ENCODE measurements at regions not wholly inside any gene's neighbourhood (a gene's known extent, or its start where the extent isn't known, plus 50 kb on each side); places are given as distances from the start of the nearest gene placed in this dataset.

DNA sequence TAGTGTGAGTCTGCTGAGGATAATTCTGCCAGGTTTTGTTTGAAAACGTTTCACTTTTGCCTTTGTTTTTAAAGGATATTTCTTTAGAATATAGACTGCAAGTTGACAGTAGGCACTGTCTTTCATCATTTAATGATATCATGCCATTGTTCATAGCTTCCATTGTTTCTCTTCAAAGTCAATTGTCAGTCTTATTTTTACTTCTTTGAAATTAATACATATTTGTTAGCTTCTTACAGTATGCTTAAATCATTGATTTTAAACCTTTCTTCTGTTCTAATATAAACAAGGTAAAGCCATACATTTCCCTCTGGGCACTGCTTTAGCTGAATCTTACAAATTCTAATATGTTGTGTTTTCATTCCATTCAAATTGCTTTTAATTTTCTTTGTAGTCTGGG is 62.3 kb upstream of the PARVA start:
- no peaks in the 10 kb centered on the region for H3K27me3 ChIP-seq
- no peak overlapping the region for H3K27ac ChIP-seq
- DNase-seq (ENCODE audit: low spot score) = no peak
- TF ChIP-seq EZH2 (IDR thresholded peaks at IDR 0.05; ENCODE audit: borderline replicate concordance) (no peak), CTCF (IDR thresholded peaks at IDR 0.05; ENCODE audit: poor library complexity) (no peak), EZH2phosphoT487 (IDR thresholded peaks at IDR 0.05; ENCODE audit: low read depth, severe bottlenecking, unreplicated experiment) (no peak)
- peaks cover 6% of the 10 kb centered on the region for H3K4me1 ChIP-seq (ENCODE audit: insufficient read depth)
- H4K20me1 ChIP-seq (ENCODE audit: insufficient read depth, poor library complexity, severe bottlenecking) = no peaks in the 10 kb centered on the region
- H2AFZ ChIP-seq = no peak overlapping the region
- H3K79me2 ChIP-seq = no peaks in the 10 kb centered on the region
- 68% methylated on average over 1 of the region's 1 CpG for WGBS (ENCODE audit: low lambda C conversion rate, missing lambda C conversion rate)
- H3K9me2 ChIP-seq (replicated peaks; ENCODE audit: insufficient read depth) = no peaks in the 10 kb centered on the region
- H3K4me3 ChIP-seq = no peak overlapping the region
- no peaks in the 10 kb centered on the region for H3K9me3 ChIP-seq (ENCODE audit: low read depth)
- H3K36me3 ChIP-seq (replicated peaks; ENCODE audit: insufficient read depth, low read depth) = no peaks in the 10 kb centered on the region
- no peak overlapping the region for H3K4me2 ChIP-seq

- DNase-seq (ENCODE audit: low spot score) = no peak
- H3K4me3 ChIP-seq = no peak overlapping the region
- no peaks in the 10 kb centered on the region for H3K9me3 ChIP-seq (ENCODE audit: low read depth)
- no peak overlapping the region for H3K27ac ChIP-seq
- H3K4me1 ChIP-seq (ENCODE audit: insufficient read depth) = peaks cover 6% of the 10 kb centered on the region
- H3K27me3 ChIP-seq = no peaks in the 10 kb centered on the region
- no peak overlapping the region for H2AFZ ChIP-seq
- no peak overlapping the region for H3K4me2 ChIP-seq
- no peaks in the 10 kb centered on the region for H3K9me2 ChIP-seq (replicated peaks; ENCODE audit: insufficient read depth)
- H3K36me3 ChIP-seq (replicated peaks; ENCODE audit: insufficient read depth, low read depth) = no peaks in the 10 kb centered on the region
- no peaks in the 10 kb centered on the region for H4K20me1 ChIP-seq (ENCODE audit: insufficient read depth, poor library complexity, severe bottlenecking)
- TF ChIP-seq EZH2phosphoT487 (IDR thresholded peaks at IDR 0.05; ENCODE audit: low read depth, severe bottlenecking, unreplicated experiment) = no peak
- no peak for TF ChIP-seq CTCF (IDR thresholded peaks at IDR 0.05; ENCODE audit: poor library complexity)
- TF ChIP-seq EZH2 (IDR thresholded peaks at IDR 0.05; ENCODE audit: borderline replicate concordance) = no peak
- no peaks in the 10 kb centered on the region for H3K79me2 ChIP-seq
Observed at GRCh38 chr11:12316432-12316831, 60.9 kb upstream of the PARVA start.

- H3K36me3 ChIP-seq (replicated peaks; ENCODE audit: insufficient read depth, low read depth) = no peaks in the 10 kb centered on the region
- H3K79me2 ChIP-seq = no peaks in the 10 kb centered on the region
- H3K4me2 ChIP-seq = peak overlapping the region; percentile 46
- no peaks in the 10 kb centered on the region for H3K9me2 ChIP-seq (replicated peaks; ENCODE audit: insufficient read depth)
- peak overlapping the region; percentile 82 for H3K27ac ChIP-seq
- H3K9me3 ChIP-seq (ENCODE audit: low read depth) = no peaks in the 10 kb centered on the region
- H3K4me3 ChIP-seq = no peak overlapping the region
- no peaks in the 10 kb centered on the region for H3K27me3 ChIP-seq
- WGBS (ENCODE audit: low lambda C conversion rate, missing lambda C conversion rate) = 46% methylated on average over 10 of the region's 10 CpGs
- H3K4me1 ChIP-seq (ENCODE audit: insufficient read depth) = peaks cover 6% of the 10 kb centered on the region
- TF ChIP-seq EZH2 (IDR thresholded peaks at IDR 0.05; ENCODE audit: borderline replicate concordance) (no peak), EZH2phosphoT487 (IDR thresholded peaks at IDR 0.05; ENCODE audit: low read depth, severe bottlenecking, unreplicated experiment) (no peak), CTCF (IDR thresholded peaks at IDR 0.05; ENCODE audit: poor library complexity) (no peak)
- H2AFZ ChIP-seq = no peak overlapping the region
- peak; percentile 63 for DNase-seq (ENCODE audit: low spot score)
- H4K20me1 ChIP-seq (ENCODE audit: insufficient read depth, poor library complexity, severe bottlenecking) = no peaks in the 10 kb centered on the region
Observed at GRCh38 chr11:12318791-12319438, 58.5 kb upstream of the PARVA start.

All from hepatocyte (in vitro differentiated cells).